ENCODE measurements at regions not wholly inside any gene's neighbourhood (a gene's known extent, or its start where the extent isn't known, plus 50 kb on each side); places are given as distances from the start of the nearest gene placed in this dataset.

DNA sequence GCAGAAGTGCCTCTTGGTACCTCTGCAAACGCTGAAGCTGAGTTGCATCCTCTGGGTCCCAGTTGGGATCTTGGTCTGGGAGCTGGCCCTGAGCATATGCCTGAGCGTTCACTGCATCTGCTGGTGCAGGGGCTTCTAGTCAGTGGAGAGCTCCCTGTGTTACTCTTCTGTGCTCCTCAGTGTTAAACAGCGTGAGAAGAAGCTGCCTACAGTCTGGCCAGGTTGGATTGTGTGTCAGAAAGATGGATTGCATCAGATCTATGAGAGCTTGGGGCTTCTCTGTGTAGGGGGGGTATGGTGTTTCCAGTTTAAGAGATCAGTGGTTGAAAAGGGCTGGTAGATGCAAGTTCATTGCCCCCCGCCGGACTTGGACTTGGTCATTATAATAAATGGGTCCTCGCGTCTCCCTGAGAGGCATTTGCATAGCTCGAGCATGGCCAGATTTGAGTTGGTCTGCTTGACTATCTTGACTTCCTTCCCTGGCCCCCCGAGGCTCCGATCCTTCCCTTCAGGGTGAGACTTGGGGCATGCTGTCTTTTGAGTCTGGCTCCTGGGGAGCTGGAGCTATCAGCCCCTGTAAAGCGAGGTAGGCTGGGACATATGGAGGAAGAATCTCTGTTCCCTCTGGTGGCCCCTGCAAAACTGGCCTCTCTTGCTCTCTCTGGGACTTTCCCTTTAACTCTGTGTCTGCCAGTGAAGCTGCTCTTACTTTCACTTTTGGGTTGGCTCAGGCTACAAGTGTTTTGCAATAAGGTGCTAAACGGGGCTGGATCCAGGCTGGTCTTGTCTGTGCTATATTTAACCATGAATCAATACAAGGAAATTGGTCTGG is 52.9 kb downstream of the OR10H4 start:
- TF ChIP-seq, protein P1, sequence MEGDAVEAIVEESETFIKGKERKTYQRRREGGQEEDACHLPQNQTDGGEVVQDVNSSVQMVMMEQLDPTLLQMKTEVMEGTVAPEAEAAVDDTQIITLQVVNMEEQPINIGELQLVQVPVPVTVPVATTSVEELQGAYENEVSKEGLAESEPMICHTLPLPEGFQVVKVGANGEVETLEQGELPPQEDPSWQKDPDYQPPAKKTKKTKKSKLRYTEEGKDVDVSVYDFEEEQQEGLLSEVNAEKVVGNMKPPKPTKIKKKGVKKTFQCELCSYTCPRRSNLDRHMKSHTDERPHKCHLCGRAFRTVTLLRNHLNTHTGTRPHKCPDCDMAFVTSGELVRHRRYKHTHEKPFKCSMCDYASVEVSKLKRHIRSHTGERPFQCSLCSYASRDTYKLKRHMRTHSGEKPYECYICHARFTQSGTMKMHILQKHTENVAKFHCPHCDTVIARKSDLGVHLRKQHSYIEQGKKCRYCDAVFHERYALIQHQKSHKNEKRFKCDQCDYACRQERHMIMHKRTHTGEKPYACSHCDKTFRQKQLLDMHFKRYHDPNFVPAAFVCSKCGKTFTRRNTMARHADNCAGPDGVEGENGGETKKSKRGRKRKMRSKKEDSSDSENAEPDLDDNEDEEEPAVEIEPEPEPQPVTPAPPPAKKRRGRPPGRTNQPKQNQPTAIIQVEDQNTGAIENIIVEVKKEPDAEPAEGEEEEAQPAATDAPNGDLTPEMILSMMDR (IDR thresholded peaks at IDR 0.05), result no peak
- no peak for TF ChIP-seq EP300 (IDR thresholded peaks at IDR 0.05)
- no peak for TF ChIP-seq CBX2 (IDR thresholded peaks at IDR 0.05; ENCODE audit: borderline replicate concordance, low read depth)
- TF ChIP-seq, protein P2, sequence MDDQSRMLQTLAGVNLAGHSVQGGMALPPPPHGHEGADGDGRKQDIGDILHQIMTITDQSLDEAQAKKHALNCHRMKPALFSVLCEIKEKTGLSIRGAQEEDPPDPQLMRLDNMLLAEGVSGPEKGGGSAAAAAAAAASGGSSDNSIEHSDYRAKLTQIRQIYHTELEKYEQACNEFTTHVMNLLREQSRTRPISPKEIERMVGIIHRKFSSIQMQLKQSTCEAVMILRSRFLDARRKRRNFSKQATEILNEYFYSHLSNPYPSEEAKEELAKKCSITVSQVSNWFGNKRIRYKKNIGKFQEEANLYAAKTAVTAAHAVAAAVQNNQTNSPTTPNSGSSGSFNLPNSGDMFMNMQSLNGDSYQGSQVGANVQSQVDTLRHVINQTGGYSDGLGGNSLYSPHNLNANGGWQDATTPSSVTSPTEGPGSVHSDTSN (IDR thresholded peaks at IDR 0.05), result no peak
- TF ChIP-seq RAD21 (conservative IDR thresholded peaks at IDR 0.05 in 1 of 2, IDR thresholded peaks at IDR 0.05 in 1 of 2), result no peak
- no peak for TF ChIP-seq POLR2A (IDR thresholded peaks at IDR 0.05; ENCODE audit: low read length)
- TF ChIP-seq RCOR1 (IDR thresholded peaks at IDR 0.05; ENCODE audit: low read depth, low read length), result no peak

Data from A549 (cell line).